ENCODE measurements at regions not wholly inside any gene's neighbourhood (a gene's known extent, or its start where the extent isn't known, plus 50 kb on each side); places are given as distances from the start of the nearest gene placed in this dataset.

DNA sequence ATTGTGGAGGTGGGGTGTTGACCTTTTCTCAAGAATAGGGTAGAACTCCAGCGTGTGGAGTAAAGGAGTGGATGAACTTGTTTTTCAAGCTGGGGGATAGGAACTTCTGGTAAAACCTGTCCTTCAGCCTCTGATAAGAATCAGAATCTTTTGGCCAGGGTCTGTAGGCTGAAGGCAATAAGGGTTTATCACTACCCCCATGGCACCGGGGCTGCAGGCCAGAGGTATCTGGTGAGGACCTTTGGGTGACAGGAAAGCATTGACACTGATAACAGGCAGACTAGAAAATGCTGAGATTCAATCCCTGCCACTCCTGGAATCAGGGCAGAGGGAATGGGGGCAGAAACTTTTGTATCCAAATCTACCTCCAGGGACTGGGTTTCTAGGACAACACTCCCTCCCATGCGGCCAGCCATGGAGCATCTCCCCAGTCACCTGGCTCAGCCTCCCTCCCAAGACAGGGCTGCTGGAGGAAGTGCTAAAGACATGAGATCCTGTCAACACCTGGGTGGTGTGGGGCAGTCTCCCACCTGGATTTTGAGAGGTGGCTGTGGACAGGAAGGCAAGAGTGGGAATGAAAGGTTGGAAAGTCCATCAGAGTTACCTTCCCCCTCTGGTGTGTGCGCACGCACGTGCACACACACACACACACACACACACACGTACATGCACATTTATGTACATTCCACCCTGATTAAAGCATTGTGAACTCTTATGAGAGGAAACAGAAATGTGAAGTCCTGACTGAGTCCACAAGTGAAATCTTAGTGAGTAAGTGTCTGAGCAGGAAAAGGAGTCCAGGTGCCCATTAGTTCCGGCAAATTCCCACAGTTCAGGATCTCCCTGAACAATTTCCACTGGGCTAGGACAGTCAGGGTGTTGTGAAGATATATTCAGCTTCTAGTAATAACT, 53.1 kb upstream of the MARCHF10 start:
- Histone ChIP-seq H3K27ac (ENCODE audit: extremely low read depth, low read depth, low read length) (no peak overlapping the region), H3K4me2 (ENCODE audit: insufficient read depth, low read length) (no peak overlapping the region), H3K36me3 (ENCODE audit: control insufficient read depth, insufficient read depth, low read length) (no peaks in the 10 kb centered on the region), H3K9me1 (ENCODE audit: control insufficient read depth, insufficient read depth, low read length) (no peaks in the 10 kb centered on the region), H3K4me1 (replicated peaks in 1 of 2; ENCODE audit: control insufficient read depth in 2 of 2, insufficient read depth in 2 of 2, low read length in 2 of 2) (no peaks in the 10 kb centered on the region), H3K79me2 (ENCODE audit: control insufficient read depth, insufficient read depth, low read length) (no peaks in the 10 kb centered on the region), H3K9ac (ENCODE audit: insufficient read depth in 1 of 2, low read depth in 2 of 2, low read length in 2 of 2) (no peak overlapping the region), H4K20me1 (replicated peaks; ENCODE audit: control insufficient read depth, insufficient read depth, low read length) (no peaks in the 10 kb centered on the region; the same call in 1 of the 2 replicates), H3K27me3 (ENCODE audit: control insufficient read depth in 2 of 2, insufficient read depth in 2 of 2, low read length in 2 of 2) (peaks cover 10 to 13% of the 10 kb centered on the region in 2 experiments; a peak in 3 of 5 replicates), H2AFZ (ENCODE audit: low read depth, low read length) (no peak overlapping the region), H3K4me3 (no peak overlapping the region), H3K9me3 (replicated peaks; ENCODE audit: control insufficient read depth, insufficient read depth, low read depth, low read length) (no peaks in the 10 kb centered on the region)
- WGBS (ENCODE audit: insufficient coverage, low coverage, missing lambda C conversion rate), result 14% methylated on average over 8 of the region's 8 CpGs
- FAIRE-seq, result no peak
- BruUV-seq (replicated peaks), result no TSS peak
- ChIA-PET POLR2A (no interaction called here), CTCF (ENCODE audit: low intra/inter-chr PET ratio) (no interaction called here)
- ATAC-seq, result no peak
- DNase-seq (ENCODE audit: extremely low read depth in 1 of 4, low spot score in 3 of 4), result no peak
- in situ Hi-C loops (cut with MboI) (no loop called here), intact Hi-C loops (cut with micrococcal nuclease) (no loop called here)
- TF ChIP-seq BACH1 (tag; IDR thresholded peaks at IDR 0.05), result no peak
- TF ChIP-seq DEAF1 (CRISPR knock-in tag; IDR thresholded peaks at IDR 0.05), result no peak
- TF ChIP-seq, protein P1, sequence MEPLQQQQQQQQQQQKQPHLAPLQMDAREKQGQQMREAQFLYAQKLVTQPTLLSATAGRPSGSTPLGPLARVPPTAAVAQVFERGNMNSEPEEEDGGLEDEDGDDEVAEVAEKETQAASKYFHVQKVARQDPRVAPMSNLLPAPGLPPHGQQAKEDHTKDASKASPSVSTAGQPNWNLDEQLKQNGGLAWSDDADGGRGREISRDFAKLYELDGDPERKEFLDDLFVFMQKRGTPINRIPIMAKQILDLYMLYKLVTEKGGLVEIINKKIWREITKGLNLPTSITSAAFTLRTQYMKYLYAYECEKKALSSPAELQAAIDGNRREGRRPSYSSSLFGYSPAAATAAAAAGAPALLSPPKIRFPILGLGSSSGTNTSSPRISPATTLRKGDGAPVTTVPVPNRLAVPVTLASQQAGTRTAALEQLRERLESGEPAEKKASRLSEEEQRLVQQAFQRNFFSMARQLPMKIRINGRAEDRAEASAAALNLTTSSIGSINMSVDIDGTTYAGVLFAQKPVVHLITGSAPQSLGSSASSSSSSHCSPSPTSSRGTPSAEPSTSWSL (CRISPR knock-in tag; IDR thresholded peaks at IDR 0.05; ENCODE audit: borderline replicate concordance), result no peak
- TF ChIP-seq, protein P2, sequence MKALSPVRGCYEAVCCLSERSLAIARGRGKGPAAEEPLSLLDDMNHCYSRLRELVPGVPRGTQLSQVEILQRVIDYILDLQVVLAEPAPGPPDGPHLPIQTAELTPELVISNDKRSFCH (CRISPR knock-in tag; IDR thresholded peaks at IDR 0.05), result no peak
- TF ChIP-seq, protein P2 (tag; IDR thresholded peaks at IDR 0.05), result no peak
- no peak for TF ChIP-seq SIX5 (IDR thresholded peaks at IDR 0.05; ENCODE audit: borderline replicate concordance in 1 of 2, insufficient read depth in 1 of 2, low read depth in 1 of 2, low read length in 2 of 2)
- no peak for TF ChIP-seq FIP1L1 (IDR thresholded peaks at IDR 0.05; ENCODE audit: low read depth, low read length, poor library complexity, severe bottlenecking)
- TF ChIP-seq, protein P3, sequence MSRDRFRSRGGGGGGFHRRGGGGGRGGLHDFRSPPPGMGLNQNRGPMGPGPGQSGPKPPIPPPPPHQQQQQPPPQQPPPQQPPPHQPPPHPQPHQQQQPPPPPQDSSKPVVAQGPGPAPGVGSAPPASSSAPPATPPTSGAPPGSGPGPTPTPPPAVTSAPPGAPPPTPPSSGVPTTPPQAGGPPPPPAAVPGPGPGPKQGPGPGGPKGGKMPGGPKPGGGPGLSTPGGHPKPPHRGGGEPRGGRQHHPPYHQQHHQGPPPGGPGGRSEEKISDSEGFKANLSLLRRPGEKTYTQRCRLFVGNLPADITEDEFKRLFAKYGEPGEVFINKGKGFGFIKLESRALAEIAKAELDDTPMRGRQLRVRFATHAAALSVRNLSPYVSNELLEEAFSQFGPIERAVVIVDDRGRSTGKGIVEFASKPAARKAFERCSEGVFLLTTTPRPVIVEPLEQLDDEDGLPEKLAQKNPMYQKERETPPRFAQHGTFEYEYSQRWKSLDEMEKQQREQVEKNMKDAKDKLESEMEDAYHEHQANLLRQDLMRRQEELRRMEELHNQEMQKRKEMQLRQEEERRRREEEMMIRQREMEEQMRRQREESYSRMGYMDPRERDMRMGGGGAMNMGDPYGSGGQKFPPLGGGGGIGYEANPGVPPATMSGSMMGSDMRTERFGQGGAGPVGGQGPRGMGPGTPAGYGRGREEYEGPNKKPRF (IDR thresholded peaks at IDR 0.05; ENCODE audit: low read depth, low read length), result no peak
- TF ChIP-seq, protein P4, sequence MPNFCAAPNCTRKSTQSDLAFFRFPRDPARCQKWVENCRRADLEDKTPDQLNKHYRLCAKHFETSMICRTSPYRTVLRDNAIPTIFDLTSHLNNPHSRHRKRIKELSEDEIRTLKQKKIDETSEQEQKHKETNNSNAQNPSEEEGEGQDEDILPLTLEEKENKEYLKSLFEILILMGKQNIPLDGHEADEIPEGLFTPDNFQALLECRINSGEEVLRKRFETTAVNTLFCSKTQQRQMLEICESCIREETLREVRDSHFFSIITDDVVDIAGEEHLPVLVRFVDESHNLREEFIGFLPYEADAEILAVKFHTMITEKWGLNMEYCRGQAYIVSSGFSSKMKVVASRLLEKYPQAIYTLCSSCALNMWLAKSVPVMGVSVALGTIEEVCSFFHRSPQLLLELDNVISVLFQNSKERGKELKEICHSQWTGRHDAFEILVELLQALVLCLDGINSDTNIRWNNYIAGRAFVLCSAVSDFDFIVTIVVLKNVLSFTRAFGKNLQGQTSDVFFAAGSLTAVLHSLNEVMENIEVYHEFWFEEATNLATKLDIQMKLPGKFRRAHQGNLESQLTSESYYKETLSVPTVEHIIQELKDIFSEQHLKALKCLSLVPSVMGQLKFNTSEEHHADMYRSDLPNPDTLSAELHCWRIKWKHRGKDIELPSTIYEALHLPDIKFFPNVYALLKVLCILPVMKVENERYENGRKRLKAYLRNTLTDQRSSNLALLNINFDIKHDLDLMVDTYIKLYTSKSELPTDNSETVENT (CRISPR knock-in tag; IDR thresholded peaks at IDR 0.05), result no peak
- TF ChIP-seq ELF4 (CRISPR knock-in tag; IDR thresholded peaks at IDR 0.05), result no peak
